PC-9 (cell line): ENCODE measurements at regions not wholly inside any gene's neighbourhood (a gene's known extent, or its start where the extent isn't known, plus 50 kb on each side); places are given as distances from the start of the nearest gene placed in this dataset.

ENCODE experiments used
- BruUV-seq: library from RNA; stranded (reverse); fragments of 400-500 nt; replicated peaks from 2 replicates; lab custom pipeline; 2021; lab: Mats Ljungman, UMichigan
- CTCF ChIA-PET: fragments of 300-600 bp; sonication (Branson Sonifier 250); formaldehyde crosslinking; loops from one replicate; lab custom pipeline; 2022; ENCODE audit warnings: antibody characterized with exemption; lab: Charles Lee
- POLR2A ChIA-PET: fragments of 300-600 bp; sonication (Branson Sonifier 250); formaldehyde crosslinking; loops from one replicate; lab custom pipeline; 2022; ENCODE audit warnings: antibody characterized with exemption; ENCODE audit not compliant: unreplicated experiment; lab: Charles Lee
- DNase-seq, 2 experiments: peaks; one replicate each; pipeline versions ENCODE4 v3.0.0 to v3.0.0-alpha.2; 2015 to 2022; ENCODE audit warnings: mixed read lengths in 1 of 2
- H2AFZ ChIP-seq: fragments of 200-600 bp; sonication (generic); 2 replicates; pipeline ENCODE4 v1.8.1; 2017; ENCODE audit warnings: antibody characterized with exemption
- H3F3A ChIP-seq: fragments of 200-600 bp; sonication (generic); 2 replicates; pipeline ENCODE4 v1.8.1; 2017; ENCODE audit warnings: antibody characterized with exemption, mild to moderate bottlenecking, low read depth; ENCODE audit not compliant: insufficient read depth
- H3K27ac ChIP-seq: fragments of 200-600 bp; sonication (generic); 2 replicates; pipeline ENCODE4 v1.6.1; 2016; ENCODE audit warnings: mixed run types
- H3K27me3 ChIP-seq: fragments of 200-600 bp; sonication (generic); 2 replicates; pipeline ENCODE4 v1.6.1; 2016; ENCODE audit warnings: low read depth, mixed run types; ENCODE audit not compliant: insufficient read depth
- H3K36me3 ChIP-seq: fragments of 200-600 bp; sonication (generic); 2 replicates; pipeline ENCODE4 v1.6.1; 2016; ENCODE audit warnings: low read depth, mixed run types
- H3K4me1 ChIP-seq: fragments of 200-600 bp; sonication (generic); replicated peaks from 2 replicates; pipeline ENCODE4 v1.6.1; 2016; ENCODE audit warnings: mixed run types; ENCODE audit not compliant: insufficient read depth
- H3K4me2 ChIP-seq: fragments of 200-600 bp; sonication (generic); 2 replicates; pipeline ENCODE4 v1.6.1; 2017; ENCODE audit warnings: mixed run types
- H3K4me3 ChIP-seq: fragments of 200-600 bp; sonication (generic); 2 replicates; pipeline ENCODE4 v1.6.1; 2016; ENCODE audit warnings: mixed run types
- H3K79me2 ChIP-seq: fragments of 200-600 bp; sonication (generic); 2 replicates; pipeline ENCODE4 v1.6.1; 2017; ENCODE audit warnings: low read depth, mixed run types
- H3K9me2 ChIP-seq: fragments of 200-600 bp; sonication (generic); 2 replicates; pipeline ENCODE4 v1.8.1; 2017; ENCODE audit warnings: mild to moderate bottlenecking; ENCODE audit not compliant: insufficient read depth
- H3K9me3 ChIP-seq: fragments of 200-600 bp; sonication (generic); 2 replicates; pipeline ENCODE4 v1.8.1; 2016; ENCODE audit warnings: low read depth; ENCODE audit not compliant: insufficient read depth
- H4K20me1 ChIP-seq: fragments of 200-600 bp; sonication (generic); 2 replicates; pipeline ENCODE4 v1.8.1; 2017; ENCODE audit not compliant: insufficient read depth
- EZH2 ChIP-seq: fragments of 200-600 bp; sonication (generic); IDR thresholded peaks from 2 replicates; pipeline ENCODE4 v1.8.0; 2017; ENCODE audit warnings: antibody characterized with exemption, low read depth
- intact Hi-C: fragments of 100-400 bp; cut with micrococcal nuclease; formaldehyde crosslinking; loops from one replicate; pipeline ENCODE4 v1.10.0; 2022; ENCODE audit not compliant: unreplicated experiment
- TF ChIP-seq, protein P1 (sequence below): fragments of 200-600 bp; sonication (generic); conservative IDR thresholded peaks from 2 replicates; pipeline ENCODE4 v1.6.1; 2017; ENCODE audit warnings: mixed run types, antibody characterized with exemption, mild to moderate bottlenecking, moderate library complexity

DNA sequence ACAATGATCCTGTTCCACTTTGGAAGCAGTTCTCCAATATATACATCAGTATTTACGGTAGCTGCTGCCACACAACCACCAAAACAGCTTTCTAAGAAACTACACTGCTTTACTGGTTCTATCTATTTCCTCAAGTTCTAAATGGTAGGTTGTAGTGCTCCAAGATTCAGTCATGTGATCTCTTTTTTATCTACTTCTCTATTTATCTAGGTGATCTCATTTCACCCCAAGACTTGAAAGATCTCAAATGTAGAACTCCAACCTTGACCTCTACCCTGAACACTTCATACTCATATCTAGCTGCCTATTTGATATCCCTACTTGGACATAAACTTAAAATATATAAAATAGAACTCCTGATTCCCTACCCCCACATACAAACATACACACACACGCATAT is 133.9 kb upstream of the RAP1B start:
- DNase-seq, result no peak
- Histone ChIP-seq H3K27ac (no peak overlapping the region), H3K27me3 (no peaks in the 10 kb centered on the region), H3K9me2 (no peaks in the 10 kb centered on the region), H4K20me1 (no peaks in the 10 kb centered on the region), H3K4me1 (no peaks in the 10 kb centered on the region), H3K36me3 (no peaks in the 10 kb centered on the region), H2AFZ (no peak overlapping the region), H3K4me2 (no peak overlapping the region), H3K9me3 (no peaks in the 10 kb centered on the region), H3F3A (no peaks in the 10 kb centered on the region), H3K79me2 (no peaks in the 10 kb centered on the region), H3K4me3 (no peak overlapping the region)
- CTCF ChIA-PET, result no interaction called here
- intact Hi-C loops, result no loop called here
- POLR2A ChIA-PET, result no interaction called here
- no peak for TF ChIP-seq EZH2
- TF ChIP-seq, protein P1, sequence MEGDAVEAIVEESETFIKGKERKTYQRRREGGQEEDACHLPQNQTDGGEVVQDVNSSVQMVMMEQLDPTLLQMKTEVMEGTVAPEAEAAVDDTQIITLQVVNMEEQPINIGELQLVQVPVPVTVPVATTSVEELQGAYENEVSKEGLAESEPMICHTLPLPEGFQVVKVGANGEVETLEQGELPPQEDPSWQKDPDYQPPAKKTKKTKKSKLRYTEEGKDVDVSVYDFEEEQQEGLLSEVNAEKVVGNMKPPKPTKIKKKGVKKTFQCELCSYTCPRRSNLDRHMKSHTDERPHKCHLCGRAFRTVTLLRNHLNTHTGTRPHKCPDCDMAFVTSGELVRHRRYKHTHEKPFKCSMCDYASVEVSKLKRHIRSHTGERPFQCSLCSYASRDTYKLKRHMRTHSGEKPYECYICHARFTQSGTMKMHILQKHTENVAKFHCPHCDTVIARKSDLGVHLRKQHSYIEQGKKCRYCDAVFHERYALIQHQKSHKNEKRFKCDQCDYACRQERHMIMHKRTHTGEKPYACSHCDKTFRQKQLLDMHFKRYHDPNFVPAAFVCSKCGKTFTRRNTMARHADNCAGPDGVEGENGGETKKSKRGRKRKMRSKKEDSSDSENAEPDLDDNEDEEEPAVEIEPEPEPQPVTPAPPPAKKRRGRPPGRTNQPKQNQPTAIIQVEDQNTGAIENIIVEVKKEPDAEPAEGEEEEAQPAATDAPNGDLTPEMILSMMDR, result no peak
- BruUV-seq, result no TSS peak

DNA sequence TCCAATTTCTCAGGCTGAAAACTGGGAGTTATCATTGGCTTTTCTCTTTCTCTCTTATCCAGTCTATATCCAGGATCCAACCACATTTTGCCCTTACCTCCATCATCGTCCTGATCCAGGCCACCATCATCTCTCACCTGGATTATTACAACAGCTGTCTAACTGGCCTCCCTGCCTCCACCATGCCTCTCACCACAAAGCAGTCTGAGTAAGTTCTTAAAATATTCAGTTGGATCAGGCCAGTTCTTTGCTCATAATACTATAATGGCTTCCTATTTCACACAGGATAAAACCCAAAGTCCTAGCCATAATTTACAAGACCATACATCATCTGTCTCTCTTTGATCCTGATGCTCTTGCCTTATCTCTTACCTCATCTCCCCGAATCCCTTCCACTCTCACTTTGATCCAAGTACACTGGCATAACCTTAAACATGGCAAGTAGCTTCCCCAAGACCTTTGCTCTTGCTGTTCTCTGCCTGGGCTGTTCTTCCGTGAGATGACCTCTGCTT is 133.4 kb upstream of the RAP1B start:
- Histone ChIP-seq H3K4me1 (no peaks in the 10 kb centered on the region), H3K36me3 (no peaks in the 10 kb centered on the region), H3K27ac (no peak overlapping the region), H2AFZ (no peak overlapping the region), H3K9me2 (no peaks in the 10 kb centered on the region), H4K20me1 (no peaks in the 10 kb centered on the region), H3K79me2 (no peaks in the 10 kb centered on the region), H3K9me3 (no peaks in the 10 kb centered on the region), H3K4me2 (no peak overlapping the region), H3F3A (no peaks in the 10 kb centered on the region), H3K4me3 (no peak overlapping the region), H3K27me3 (no peaks in the 10 kb centered on the region)
- no TSS peak for BruUV-seq
- intact Hi-C loops, result no loop called here
- ChIA-PET POLR2A (no interaction called here), CTCF (no interaction called here)
- no peak for DNase-seq
- no peak for TF ChIP-seq EZH2
- TF ChIP-seq, protein P1, result no peak

DNA sequence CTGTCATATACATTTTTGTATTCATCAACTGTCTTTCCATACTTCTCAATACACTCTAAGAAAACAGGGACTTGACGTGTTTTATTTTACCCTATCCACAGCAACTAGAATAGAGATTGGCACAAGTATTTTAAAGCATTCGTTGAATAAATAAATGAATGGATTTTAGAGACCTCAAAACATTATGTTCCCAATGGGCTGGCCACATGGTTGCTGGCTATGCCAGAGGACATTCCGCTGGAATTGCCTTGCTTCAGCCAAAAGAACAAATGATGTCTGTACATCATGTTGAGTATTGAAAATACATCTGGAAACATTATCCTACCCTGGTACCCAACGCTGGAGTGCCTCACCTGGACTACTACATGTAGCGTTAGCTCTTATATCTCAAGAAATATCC is 132.8 kb upstream of the RAP1B start:
- Histone ChIP-seq H3K4me1 (no peaks in the 10 kb centered on the region), H3K4me3 (no peak overlapping the region), H3K27me3 (no peaks in the 10 kb centered on the region), H3K27ac (no peak overlapping the region), H3K9me2 (no peaks in the 10 kb centered on the region), H3F3A (no peaks in the 10 kb centered on the region), H3K9me3 (no peaks in the 10 kb centered on the region), H4K20me1 (no peaks in the 10 kb centered on the region), H3K4me2 (no peak overlapping the region), H3K79me2 (no peaks in the 10 kb centered on the region), H3K36me3 (no peaks in the 10 kb centered on the region), H2AFZ (no peak overlapping the region)
- intact Hi-C loops, result no loop called here
- ChIA-PET CTCF (no interaction called here), POLR2A (no interaction called here)
- TF ChIP-seq EZH2, result no peak
- TF ChIP-seq, protein P1, result no peak
- DNase-seq, result no peak
- BruUV-seq, result no TSS peak
